IPS DF 19.7 (cell line): ENCODE measurements at regions not wholly inside any gene's neighbourhood (a gene's known extent, or its start where the extent isn't known, plus 50 kb on each side); places are given as distances from the start of the nearest gene placed in this dataset.

ENCODE experiments used
- DNase-seq: peaks from one replicate; pipeline ENCODE4 v3.0.0-alpha.2; 2013; ENCODE audit warnings: low read depth, low spot score

DNA sequence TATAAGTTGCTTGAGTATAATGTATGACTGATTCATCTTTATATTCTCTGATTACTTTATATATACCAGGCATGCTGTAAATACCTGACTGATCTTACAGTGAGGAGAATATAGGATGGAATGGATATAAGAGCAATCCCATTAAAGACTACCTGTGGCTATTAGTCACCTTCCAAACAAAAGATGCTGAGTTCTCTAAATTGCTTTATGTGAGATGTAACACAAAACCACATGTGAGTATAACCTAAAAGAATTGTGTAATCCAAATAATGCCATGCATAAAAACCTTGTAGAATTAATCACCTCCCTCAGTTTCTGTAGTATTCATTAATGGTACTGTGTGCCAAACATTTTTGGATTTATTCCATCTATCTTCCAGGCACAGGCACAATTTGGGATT is 134.6 kb upstream of the LRRC7 start:
- no peak for DNase-seq

DNA sequence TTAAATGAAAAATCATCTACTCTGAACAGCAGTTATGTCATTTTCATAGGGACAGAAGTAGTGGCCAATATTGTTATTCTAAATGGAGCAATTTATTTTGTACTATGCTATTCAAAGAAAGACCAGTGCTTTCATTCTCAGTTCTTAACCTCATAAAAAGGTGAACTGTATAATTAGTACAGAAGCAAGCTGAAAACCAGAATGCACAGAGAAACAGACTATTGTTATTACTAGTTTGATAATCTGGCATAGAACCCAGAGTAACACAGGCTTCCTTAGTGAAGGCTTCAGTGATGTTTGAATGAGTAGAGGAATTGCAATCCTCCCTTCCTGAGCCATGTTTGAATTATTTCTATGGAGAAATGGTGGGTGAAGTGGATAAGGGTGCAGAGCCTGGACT is 131.6 kb upstream of the LRRC7 start:
- DNase-seq: no peak

DNA sequence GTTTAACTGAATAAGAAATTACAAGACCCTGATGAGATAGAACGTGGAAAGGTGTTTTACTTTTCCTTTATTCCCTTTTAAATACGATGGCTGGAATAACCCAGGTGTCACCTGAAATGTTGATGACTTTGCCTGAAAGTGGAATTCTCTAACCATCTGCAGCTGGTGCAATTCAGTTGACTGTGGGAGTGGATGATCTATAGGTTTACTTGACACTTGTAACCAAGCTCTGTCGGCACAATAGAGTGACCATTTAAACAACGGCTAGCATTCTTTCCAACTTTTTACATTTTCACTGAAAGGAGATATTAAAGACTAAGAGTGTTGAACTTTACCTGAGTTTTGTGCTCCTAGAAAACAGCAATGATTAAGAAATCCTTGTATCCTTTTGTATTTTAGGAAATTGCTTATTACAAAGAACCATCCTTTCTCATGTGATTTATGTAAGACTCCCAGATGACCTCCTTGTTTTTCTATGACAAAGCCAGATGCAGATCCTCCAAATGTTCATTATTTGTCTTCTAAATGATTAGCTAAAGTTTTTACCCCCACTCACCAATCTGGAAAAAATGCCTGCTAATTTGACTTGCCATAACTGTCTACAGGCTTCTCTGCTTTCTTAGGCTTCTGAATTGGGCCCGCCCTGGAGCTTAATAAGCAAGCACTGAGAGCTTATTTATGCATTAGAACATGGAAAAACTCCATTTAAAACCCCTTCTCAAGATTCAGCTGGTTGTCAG is 129.5 kb upstream of the LRRC7 start:
- DNase-seq: no peak

DNA sequence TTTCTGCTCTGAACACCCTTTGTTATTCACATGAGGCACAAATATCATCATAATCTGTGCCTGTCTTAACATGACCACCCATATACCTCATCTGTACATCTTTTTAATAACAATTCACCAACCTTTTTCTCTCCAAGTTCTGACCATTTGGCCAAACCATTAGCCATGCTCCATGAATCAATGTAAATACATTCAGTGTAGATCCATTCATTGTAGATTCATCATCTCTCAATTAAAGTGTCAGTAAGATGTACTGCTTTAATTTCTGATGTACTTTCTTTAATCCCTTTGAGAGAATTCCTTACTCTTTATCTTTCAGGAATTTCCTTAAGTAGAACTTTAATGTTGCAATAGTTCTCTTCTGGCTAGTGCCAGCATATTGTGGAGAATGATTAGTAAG is 126.2 kb upstream of the LRRC7 start:
- DNase-seq: no peak

DNA sequence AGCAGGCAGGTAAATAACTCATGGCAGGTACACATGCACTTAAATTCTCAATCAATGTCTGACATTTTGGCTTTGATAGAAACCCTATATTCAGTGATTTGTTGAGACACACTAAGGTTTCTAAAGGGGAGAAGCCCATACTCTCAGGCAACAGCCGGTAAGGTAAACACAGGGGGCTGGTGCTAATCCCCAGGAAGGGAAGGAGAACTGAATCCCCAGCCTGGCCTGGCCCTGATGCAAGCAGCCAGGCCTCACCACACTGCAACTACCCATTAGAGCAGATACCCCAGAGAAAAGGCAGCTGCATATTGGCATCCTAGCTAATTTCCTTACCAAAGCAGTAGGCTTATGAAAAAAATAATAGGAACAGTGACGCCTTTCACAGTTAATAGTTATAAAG is 116.5 kb upstream of the LRRC7 start:
- no peak for DNase-seq

DNA sequence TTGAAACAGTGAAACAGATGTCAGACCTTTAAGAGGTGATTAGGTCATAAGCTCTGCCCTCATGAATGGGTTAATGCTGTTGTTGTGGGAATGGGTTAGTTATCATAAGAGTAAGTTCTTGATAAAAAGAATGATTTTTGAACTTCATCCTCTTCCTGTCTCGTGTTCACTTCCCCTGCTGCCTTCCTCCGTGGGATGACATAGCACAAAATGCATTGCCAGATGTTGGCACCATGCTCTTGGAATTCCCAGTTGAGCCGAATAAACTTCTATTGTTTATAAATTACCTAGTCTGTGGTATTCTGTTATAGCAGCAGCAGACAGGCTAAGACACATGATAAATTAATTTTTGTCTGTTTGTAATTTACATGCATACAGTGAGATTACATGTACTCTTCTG is 112.0 kb upstream of the LRRC7 start:
- DNase-seq: no peak

DNA sequence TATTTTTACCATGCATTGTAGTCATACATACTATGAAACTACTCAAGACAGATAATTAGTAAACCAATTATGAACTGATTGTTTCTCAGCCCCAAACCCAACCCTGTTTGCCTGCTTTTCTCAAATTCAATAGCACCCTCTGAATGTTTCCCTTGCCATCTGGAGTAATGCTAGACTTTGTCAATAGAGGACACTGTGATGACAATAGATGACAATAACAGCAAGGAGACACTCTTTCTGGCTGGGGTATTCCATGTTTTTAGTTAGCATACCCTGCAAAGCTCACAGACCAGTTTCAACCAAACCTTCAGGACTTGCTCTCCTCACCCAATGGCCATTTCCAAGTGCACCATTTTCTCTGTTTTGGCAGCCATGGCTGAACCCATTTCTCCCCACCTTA is 108.5 kb upstream of the LRRC7 start:
- no peak for DNase-seq

DNA sequence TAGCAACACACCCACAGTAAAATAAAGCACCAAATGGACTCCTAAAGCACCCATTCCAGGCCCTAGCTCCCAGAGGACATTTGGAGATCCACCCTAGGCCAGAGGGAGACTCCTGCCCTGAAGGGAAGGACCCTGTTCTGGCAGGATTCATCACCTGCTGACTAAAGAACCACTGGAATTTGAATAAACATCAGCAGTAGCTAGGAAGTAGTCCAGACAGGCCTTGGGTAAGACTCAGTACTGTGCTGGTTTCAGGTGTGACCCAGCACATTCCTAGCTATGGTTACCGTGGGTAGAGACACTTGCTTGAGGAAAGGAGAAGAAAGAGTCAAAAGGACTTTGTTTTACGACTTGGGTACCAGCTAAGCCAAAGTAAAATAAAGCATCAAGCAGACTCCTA is 92.7 kb upstream of the LRRC7 start:
- DNase-seq: no peak

DNA sequence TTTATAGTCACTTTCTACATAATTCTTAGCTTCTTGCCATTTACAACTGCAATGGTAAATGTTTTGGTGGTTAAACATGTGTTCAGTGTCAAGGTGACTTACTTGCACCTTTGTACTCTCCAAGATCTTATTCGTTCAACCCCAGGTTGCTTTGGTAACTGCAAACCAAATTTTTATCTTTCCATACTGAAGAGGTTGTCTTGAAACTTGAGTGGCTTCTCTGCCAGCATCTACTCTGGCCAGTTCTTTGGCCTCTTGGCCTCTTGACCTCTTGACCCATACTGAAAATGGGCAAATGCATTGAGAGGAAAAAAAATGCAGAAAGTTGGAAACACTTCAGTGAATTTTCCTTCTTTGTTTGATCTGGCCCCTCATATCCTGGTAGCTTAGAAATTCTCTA is 88.0 kb upstream of the LRRC7 start:
- no peak for DNase-seq

DNA sequence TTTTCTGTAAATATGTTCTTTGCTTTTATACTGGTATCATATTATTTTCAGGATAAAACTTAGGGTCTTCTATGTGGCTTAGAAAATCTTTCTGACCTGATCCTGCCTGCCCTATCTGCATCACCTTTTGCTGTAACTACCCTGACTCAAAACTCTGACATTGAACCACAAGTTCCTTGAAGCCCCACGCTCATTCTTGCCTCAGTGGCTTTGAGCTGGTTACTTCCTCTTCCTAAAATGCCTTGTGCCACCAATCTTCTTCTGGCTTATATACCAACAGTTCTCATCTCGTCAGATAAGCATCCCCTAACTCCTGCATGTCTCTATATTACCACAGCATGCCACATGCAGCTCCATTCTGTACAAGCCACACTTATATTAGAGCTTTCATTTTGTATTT is 84.5 kb upstream of the LRRC7 start:
- DNase-seq: no peak

DNA sequence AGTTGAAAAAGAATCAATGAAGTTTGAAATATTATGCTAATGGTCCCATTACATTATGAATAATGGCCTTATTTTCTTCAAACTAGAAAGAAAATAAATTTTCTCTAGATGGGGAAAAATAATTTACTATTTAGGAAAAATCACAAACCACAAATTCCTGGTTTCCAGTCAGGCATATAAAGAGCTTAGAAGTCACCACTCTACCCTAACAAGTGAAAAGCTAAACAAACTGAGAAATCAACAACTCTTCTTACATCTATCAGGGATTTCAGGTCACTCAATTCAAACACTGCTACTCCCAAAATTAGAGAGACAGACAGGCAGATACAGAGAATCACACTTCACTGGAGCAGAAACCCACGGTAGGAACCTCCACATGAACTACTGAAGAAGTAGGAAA is 82.1 kb upstream of the LRRC7 start:
- no peak for DNase-seq

DNA sequence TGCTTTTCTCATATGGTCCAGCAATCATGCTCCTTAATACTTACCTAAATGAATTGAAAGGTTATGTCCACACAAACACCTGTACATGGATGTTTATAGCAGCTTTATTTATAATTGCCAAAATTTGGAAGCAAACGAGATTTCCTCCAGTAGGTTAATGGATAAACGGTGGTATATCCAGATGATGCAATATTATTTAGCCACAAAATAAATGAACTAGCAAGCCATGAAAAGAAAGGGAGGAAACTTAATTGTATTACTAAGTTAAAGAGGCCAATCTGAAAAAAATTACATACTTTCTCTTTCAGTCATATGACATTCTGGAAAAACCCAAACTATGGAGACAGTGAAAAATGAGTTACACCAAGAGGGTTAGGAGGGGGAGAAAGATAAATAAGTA is 76.3 kb upstream of the LRRC7 start:
- no peak for DNase-seq

DNA sequence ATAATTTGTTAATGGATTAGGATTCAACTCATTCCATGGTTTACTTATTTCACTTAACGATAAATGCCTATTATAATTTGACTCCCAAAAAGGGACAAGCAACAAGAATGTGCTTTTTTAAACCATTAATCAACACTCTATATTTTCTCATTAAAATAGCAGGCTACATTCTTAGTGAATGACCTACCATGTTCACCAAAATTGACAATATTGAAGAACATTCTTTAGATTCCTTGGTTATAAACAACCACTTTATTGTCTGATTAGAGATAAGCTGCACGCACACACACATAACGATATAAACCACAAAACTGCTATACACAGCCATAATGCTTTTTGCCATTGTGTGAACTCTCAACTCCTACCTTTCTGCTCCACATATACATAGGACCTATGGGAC is 75.4 kb upstream of the LRRC7 start:
- DNase-seq: no peak

DNA sequence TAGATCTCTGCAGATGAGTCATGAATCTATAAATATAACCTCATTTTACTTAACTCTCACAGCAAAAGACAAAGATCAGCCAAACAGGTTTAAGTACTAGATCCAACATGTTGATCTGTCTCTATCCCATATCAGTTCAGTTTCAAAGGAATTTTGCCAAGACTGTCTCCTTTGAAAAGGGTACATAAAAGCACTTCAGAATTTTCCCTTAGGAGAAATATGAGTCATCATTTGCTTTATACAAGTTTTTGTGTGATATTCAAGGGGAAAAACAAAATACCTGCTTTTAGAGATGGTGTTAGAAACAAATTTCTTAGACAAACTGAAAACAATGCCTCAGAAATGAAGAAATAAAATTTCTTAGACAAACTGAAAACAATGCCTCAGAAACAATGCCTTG is 73.5 kb upstream of the LRRC7 start:
- DNase-seq: no peak

DNA sequence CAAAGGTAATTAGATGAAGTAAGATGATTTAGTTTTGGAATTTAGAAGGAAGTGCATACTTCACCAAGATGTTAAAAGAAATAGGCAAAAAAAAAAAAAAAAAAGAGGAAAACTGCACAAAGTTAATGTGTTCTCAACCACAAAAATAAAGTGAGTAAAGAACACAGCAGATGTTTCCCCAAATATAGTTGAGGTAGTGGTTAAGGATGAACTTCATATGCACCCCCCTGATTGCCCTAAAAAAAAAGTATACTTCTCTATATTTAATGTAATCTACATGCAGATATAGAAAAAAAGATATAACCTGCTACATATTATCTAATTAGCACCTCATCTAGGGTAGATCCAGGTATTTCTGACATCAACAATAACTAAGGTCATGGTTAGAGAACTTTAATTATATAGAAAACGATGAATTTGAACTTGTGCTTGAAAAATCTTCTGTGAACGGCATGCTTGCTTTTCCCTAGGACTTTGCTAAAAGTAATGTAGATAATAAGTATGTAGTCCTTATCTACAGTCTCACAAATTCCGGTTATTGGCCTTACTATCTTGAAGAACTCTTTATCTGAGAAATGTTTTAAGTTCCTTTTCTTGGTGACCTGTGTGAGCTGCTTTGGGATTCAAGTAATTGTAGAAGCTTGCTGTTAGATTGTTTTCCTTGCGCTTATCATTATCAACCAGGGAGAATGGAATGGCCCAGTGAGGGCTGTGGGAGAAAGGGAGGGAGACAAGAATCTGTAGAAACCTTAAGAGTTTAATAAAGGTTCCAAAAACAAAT is 70.1 kb upstream of the LRRC7 start:
- no peak for DNase-seq

DNA sequence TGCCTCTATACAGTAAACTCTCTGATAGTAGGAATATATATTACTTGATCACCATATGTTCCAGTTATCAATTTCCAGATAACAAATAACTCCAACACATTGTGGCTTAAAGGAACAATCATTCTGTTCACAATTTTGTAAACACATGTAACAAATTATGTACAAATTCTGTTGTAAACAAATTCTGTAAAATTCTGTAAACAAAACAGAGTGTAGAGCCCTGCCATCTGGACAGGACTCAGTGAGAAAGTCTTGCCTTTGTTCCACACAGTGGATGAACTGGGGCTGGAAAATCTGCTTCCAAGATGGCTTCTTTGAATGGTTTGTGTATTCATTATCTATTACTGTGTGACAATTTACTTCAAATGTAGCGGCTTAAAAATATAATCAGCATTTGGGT is 69.0 kb upstream of the LRRC7 start:
- DNase-seq: no peak

DNA sequence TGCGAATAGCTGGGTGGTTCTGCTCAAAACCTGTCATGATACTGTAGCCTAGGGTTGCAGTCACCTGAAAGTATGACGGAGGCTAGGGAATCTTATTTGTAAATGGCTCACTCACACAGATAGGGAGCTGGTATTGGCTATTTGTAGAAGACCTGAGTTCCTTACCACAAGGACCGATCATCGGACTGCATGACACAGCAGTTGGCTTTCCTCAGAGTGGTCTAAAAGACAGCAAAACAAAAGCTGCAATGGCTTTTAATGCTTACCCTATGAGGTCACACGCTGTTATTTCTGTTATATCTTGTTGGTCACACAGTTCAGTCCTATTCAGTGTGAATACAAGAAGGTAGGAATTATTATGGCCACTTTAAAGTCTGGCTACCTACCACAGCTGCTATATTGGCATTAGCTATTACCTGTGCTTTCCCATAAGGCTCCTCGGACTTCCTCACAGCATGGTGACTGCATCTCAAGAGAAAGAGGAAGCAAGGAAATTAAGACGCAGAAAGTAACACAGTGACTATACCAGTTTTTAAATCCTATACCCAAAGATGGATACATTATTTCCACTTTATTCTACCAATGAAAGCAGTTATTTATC is 68.4 kb upstream of the LRRC7 start:
- DNase-seq: no peak

DNA sequence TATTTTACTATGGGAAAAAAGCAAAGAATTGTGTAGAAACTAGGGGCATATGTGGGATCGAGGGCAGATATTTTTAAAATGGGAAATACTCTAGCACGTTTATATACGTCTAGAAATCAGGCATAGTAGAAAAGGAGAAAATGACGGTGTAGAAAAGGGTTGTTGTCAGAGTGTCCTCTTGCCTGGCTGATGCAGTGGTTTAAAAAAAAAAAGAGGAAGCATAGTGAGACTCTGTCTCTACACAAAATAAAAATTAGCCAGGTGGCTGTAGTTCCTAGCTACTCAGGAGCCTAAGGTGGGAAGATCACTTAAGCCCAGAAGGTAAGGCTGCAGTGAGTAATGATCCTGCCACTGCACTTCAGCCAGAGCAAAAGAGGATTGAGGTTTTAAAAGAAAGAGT is 64.7 kb upstream of the LRRC7 start:
- DNase-seq: no peak

DNA sequence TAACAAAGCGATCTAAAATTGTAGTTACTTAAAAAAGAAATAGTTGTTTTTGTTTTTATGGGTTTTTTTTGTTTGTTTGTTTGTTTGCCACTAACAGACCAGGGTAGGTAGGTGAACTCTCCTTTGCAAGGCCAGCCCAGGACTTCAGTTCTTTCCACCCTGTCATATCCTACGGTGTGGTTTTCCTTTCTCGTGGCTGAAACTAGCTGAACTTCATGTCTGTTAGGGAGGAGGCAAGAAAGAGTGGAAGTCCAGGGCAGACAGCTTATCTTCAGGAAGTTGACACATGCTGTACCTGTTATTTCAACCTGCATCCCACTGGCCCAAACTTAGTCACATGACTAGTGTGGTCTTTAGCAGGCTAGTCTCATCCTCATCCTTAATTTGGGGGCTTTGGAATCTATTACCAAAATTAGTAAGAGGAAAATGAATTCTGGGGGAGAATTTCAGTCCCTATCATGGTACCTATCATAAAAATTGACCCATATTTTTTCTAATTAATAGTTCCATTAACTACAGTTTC is 62.9 kb upstream of the LRRC7 start:
- no peak for DNase-seq

DNA sequence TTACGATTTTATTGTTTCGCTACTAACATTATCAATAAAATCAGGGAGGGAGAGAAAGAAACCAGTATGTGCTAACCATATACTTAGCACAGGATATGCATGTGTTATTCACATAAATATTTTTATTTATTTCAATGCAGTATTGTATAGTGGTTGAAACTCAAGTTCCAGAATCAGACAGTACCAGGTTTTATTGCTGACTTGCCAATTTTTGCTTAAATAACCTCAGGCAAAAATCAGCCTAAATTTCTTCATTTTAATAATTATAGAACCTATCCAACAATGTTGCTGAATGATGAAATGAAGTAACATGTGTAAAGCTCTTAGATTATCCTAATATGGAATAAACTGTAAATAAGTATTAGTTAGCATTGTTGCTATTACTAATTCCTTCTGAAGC is 61.4 kb upstream of the LRRC7 start:
- no peak for DNase-seq

DNA sequence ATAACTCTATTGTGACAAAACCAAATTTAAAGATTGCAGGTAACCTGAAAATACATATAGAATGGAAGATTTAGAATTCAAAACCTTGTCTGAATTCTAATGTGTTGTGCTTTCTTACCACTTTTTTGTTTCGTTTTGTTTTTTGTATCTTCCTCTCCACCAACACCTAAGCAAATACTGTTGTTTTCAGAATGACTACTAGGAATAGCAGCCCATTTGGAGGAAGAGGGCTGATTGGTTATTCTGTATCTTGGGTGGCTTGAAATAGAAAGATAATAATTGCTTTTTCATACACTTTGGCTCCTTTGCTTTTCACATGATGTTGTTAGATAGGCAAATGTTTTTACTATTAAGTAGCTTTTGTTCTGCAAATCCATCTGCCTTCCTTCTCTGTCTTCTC is 61.0 kb upstream of the LRRC7 start:
- DNase-seq: no peak

DNA sequence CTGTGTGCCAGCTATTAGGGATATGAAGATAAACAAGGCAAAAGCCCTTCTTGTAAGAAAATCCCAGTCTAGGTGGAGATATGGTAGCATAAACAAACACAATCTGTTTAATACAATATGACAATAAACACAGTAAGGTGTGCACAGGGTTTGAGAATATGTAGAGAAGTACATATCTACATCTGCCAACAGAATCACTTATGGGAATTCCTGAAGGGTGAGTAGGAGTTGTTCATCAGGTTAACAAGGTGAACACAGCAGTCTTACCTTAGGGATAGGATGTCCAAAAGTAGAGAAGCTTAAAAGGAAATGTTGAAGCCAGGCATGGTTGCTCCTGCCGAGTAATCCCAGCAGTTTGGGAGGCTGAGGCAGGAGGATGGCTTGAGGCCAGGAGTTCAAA is 57.7 kb upstream of the LRRC7 start:
- DNase-seq: no peak
